ENCODE measurements at regions not wholly inside any gene's neighbourhood (a gene's known extent, or its start where the extent isn't known, plus 50 kb on each side); places are given as distances from the start of the nearest gene placed in this dataset.

DNA sequence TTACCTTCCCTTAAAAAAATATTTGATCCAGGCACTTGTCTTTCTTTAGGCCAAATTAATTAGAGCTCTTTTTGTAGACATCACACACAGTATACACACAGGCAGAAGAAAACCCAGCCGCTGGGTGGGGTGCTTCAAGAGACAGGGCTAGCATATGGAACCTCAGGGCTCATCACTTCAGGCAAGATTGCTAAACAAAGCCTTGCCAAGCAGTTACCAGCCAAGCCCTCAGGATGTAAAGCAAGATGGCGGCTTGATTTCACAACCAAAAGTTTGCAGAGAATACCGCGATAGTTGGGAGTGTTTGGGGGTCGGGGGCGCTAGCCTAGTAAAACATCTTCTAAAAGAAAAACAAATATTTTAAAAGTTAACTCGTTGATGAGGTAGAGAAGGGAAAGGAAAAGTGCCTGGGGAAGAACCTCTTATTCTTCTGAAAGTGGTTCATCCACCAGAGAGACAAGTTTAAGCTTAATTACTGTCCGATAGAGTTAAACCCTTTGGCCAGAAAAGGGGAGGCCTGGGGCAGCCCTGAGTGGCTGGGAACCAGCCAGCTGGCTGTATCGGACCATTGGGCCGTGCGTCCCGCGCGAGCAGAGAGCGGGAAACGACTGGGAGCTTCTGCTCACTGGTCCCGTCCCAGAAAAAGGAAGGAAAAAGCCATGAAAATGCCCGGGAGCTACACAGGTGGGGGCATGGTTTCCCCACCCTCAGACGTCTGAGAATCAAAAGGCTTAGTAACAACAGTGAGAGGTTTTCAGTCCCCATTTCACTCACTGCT, 254.9 kb upstream of the PCDH20 start:
- TF ChIP-seq, protein P1, sequence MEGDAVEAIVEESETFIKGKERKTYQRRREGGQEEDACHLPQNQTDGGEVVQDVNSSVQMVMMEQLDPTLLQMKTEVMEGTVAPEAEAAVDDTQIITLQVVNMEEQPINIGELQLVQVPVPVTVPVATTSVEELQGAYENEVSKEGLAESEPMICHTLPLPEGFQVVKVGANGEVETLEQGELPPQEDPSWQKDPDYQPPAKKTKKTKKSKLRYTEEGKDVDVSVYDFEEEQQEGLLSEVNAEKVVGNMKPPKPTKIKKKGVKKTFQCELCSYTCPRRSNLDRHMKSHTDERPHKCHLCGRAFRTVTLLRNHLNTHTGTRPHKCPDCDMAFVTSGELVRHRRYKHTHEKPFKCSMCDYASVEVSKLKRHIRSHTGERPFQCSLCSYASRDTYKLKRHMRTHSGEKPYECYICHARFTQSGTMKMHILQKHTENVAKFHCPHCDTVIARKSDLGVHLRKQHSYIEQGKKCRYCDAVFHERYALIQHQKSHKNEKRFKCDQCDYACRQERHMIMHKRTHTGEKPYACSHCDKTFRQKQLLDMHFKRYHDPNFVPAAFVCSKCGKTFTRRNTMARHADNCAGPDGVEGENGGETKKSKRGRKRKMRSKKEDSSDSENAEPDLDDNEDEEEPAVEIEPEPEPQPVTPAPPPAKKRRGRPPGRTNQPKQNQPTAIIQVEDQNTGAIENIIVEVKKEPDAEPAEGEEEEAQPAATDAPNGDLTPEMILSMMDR (IDR thresholded peaks at IDR 0.05; ENCODE audit: extremely low read depth, missing control alignments): no peak
- DNase-seq (ENCODE audit: low spot score): no peak

DNA sequence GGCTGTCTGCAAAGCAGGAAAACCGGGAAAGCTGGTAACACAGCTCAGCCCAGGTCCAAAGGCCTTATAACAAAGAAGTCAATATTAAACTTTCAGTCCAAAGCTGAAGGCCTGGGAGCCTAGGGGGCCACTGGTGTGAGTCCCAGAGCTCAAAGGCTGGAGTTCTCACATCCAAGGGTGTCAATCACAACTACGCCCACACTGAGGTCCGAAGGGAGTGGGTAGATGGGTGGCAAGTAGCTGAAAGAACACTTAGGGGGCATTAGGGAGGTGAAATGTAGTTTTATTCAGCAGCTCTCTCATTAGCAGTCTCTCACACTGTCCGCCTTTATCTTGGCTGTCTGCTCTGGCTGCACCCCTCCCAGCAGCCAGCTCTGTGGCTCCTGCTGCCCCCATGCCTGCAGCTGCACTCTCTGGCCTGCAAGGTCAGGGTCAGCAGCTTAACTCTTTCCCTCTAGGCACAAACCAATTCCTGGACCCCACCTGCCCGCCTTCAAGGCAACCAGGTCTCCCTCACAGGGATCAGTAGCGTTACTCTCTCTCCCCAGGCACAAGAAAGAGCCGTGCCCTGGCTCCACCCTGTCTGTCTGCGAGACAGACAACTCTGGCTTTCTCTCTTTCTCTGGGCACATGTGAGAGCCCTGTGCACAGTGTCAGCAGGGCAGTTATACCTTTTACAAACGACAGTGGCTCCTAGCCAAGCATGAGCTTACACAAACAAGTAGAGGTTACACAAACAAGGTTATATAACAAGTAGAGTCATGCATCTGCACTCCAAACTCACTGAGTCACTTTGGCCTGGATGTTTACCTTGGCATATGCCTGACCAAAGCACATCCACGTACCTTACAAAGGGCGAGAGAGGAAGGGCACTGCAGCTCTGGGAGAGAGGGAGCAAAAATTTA, 249.4 kb upstream of the PCDH20 start:
- no peak for DNase-seq (ENCODE audit: low spot score)
- TF ChIP-seq, protein P1 (IDR thresholded peaks at IDR 0.05; ENCODE audit: extremely low read depth, missing control alignments): no peak

DNA sequence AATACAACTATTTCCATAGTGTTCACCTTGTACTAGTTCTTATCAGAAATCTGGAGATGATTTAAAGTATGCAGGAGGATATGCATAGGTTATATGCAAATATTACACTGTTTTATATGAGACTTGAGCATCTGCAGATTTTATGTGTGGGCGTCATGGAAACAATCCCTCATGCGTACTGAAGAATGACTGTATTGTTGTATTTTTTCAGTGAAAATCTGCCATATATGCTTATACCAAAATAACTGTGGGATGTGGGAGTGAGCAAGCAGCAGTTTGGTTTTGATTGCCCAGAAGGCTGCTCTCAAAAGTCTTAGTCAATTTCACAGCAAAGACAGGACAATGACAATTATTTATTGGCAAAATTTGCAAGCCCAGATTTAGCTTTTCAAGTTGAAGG, 238.8 kb upstream of the PCDH20 start:
- TF ChIP-seq, protein P1 (IDR thresholded peaks at IDR 0.05; ENCODE audit: extremely low read depth, missing control alignments): no peak
- DNase-seq (ENCODE audit: low spot score): no peak

DNA sequence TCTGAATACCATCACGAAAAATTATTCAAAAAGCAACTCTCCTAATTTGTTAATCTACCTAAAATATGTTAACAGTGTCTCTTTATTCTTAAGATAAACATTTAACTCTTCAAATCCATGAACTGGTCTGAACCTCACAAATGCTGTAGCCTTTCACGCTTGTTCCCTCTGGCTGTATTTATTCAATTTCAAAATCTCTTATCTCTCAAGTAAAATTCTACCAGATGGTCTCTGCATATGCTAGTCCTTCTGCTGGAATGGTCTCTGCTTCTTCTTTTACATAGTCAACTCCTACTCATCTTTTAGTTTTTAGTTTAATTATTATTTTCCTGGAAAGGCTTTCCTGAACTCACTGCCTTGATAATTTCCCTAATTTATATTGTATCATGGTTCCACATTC, 232.9 kb upstream of the PCDH20 start:
- TF ChIP-seq, protein P1 (IDR thresholded peaks at IDR 0.05; ENCODE audit: extremely low read depth, missing control alignments): no peak
- no peak for DNase-seq (ENCODE audit: low spot score)

DNA sequence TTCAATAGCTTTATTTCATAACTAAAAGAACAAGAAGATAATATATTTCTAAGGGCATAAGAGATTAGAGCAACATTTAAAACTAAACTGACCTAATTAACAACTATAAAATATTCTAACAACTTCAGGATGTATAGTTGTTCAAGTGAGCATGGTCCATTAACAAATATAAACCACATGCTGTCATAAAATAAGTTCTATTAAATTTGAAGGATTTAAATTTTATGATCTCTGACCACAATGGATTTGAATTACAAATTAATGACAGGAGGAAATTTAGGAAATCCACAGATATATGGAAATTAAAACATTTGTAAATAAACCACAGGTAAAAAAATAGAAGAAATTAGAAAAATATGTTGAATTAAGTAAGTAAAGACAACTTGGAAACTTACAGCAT, 196.5 kb upstream of the PCDH20 start:
- TF ChIP-seq, protein P1 (IDR thresholded peaks at IDR 0.05; ENCODE audit: extremely low read depth, missing control alignments): no peak
- no peak for DNase-seq (ENCODE audit: low spot score)

DNA sequence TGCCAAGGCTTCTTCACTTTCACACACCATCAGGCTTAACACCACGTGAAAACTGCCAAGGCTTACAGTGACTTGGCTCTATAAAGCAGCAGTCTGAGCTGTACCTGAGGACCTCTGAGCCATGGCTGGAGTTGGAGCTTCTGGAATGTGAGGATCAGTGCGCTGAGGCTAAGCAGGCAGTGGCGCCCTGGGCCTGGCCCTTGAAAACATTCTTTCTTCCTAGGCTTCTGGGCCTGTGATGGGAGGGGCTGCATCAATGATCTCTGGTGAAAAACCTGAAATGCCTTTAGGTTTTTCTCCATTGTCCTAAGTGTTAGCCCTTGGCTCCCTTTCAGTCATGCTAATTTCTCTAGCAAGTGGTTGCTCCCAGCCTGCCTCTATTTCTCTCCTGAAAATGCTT, 192.5 kb upstream of the PCDH20 start:
- TF ChIP-seq, protein P1 (IDR thresholded peaks at IDR 0.05; ENCODE audit: extremely low read depth, missing control alignments): no peak
- no peak for DNase-seq (ENCODE audit: low spot score)
